Activated T-cell treated with anti-CD3 and anti-CD28 coated beads, Interleukin-2, amount 50 U/mL, for 4 hours (primary cell): ENCODE measurements at regions not wholly inside any gene's neighbourhood (a gene's known extent, or its start where the extent isn't known, plus 50 kb on each side); places are given as distances from the start of the nearest gene placed in this dataset.

Source experiments
- ATAC-seq, 2 donors: fragments of 200-7000 bp; cut with Tn5 transposase; one replicate each; pipeline ENCODE4 v1.10.0; 2021
- DNase-seq: peaks from one replicate; pipeline ENCODE4 v3.0.0-alpha.2; 2020
- H3K27me3 Mint-ChIP-seq: one replicate; pipeline ENCODE4 v1.8.0; 2021; ENCODE audit warnings: low read depth, mixed read lengths
- H3K36me3 Mint-ChIP-seq: one replicate; pipeline ENCODE4 v1.8.0; 2022; ENCODE audit warnings: mixed read lengths; ENCODE audit not compliant: insufficient read depth
- H3K4me1 Mint-ChIP-seq: one replicate; pipeline ENCODE4 v1.8.0; 2021; ENCODE audit warnings: low read depth, mixed read lengths
- H3K4me3 Mint-ChIP-seq: one replicate; pipeline ENCODE4 v1.8.0; 2021; ENCODE audit warnings: mild to moderate bottlenecking, moderate library complexity, mixed read lengths
- H3K9me3 Mint-ChIP-seq: one replicate; pipeline ENCODE4 v1.8.0; 2021; ENCODE audit warnings: mixed read lengths

GRCh38 chr16:86987746-86988670 is 329.2 kb downstream of the C16orf95 start:
- no peaks in the 10 kb centered on the region for H3K9me3 Mint-ChIP-seq
- no peak overlapping the region for H3K4me3 Mint-ChIP-seq
- ATAC-seq (no peak), DNase-seq (no peak)
- H3K4me1 Mint-ChIP-seq, result no peaks in the 10 kb centered on the region
- H3K27me3 Mint-ChIP-seq, result no peaks in the 10 kb centered on the region
- H3K36me3 Mint-ChIP-seq, result no peaks in the 10 kb centered on the region

GRCh38 chr16:86988920-86989696 is 328.1 kb downstream of the C16orf95 start:
- DNase-seq, result no peak
- no peak for ATAC-seq
- no peaks in the 10 kb centered on the region for H3K4me1 Mint-ChIP-seq
- H3K4me3 Mint-ChIP-seq, result no peak overlapping the region
- no peaks in the 10 kb centered on the region for H3K27me3 Mint-ChIP-seq
- no peaks in the 10 kb centered on the region for H3K36me3 Mint-ChIP-seq
- H3K9me3 Mint-ChIP-seq, result no peaks in the 10 kb centered on the region

DNA sequence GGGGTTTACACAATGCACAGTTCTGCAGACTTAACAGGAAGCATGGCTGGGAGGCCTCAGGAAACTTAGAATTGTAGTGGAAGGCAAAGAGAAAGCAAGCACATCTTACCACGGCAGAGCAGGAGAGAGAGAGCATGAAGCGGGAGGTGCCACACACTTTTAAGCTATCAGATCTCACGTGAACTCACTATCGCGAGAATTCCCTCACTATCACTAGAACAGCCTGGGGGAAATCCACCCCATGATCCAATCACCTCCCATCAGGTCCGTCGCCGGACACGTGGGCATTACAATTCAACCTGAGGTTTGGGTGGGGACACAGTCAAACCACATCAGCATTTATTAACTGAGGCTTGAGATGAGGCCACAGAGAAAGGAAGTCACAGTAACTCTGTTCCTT is 326.7 kb downstream of the C16orf95 start:
- Mint-ChIP-seq H3K4me1 (no peaks in the 10 kb centered on the region), H3K4me3 (no peak overlapping the region), H3K27me3 (peaks cover 8% of the 10 kb centered on the region), H3K9me3 (no peaks in the 10 kb centered on the region), H3K36me3 (no peaks in the 10 kb centered on the region)
- DNase-seq (no peak), ATAC-seq (no peak)

DNA sequence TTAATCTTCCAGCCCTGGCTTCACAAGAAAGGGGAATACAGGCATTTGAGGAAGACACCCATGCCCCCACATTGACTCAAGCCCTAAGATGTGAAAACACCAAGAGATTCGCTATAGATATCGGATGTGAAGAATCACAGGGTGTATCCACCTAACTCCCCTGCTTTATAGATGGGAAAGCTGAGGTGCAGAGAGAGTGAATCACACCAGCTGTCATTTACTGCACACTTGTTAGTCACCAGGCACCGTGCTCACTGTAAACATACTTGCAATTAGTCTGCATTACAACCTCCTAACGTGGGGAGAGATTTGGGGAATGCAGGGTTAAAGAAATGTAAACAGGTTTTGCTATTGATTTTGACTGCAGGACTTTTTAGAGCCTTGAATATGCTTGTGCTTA is 325.5 kb downstream of the C16orf95 start:
- no peaks in the 10 kb centered on the region for H3K4me1 Mint-ChIP-seq
- no peak overlapping the region for H3K4me3 Mint-ChIP-seq
- no peak for ATAC-seq
- no peaks in the 10 kb centered on the region for H3K36me3 Mint-ChIP-seq
- H3K9me3 Mint-ChIP-seq, result no peaks in the 10 kb centered on the region
- peaks cover 8% of the 10 kb centered on the region for H3K27me3 Mint-ChIP-seq
- no peak for DNase-seq

- DNase-seq, result no peak
- Mint-ChIP-seq H3K27me3 (peaks cover 8% of the 10 kb centered on the region), H3K9me3 (no peaks in the 10 kb centered on the region)
These were observed 324.6 kb downstream of the C16orf95 start for GRCh38 chr16:86992587-86992986.

GRCh38 chr16:86993426-86994110 is 323.6 kb downstream of the C16orf95 start:
- H3K9me3 Mint-ChIP-seq, result peaks cover 1% of the 10 kb centered on the region
- H3K36me3 Mint-ChIP-seq, result no peaks in the 10 kb centered on the region
- DNase-seq, result no peak
- no peak for ATAC-seq
- peaks cover 8% of the 10 kb centered on the region for H3K27me3 Mint-ChIP-seq
- H3K4me1 Mint-ChIP-seq, result no peaks in the 10 kb centered on the region
- no peak overlapping the region for H3K4me3 Mint-ChIP-seq

More at GRCh38 chr16:86992587-86992986, 324.6 kb downstream of the C16orf95 start:
- no peaks in the 10 kb centered on the region for H3K36me3 Mint-ChIP-seq
- ATAC-seq, result no peak
- no peak overlapping the region for H3K4me3 Mint-ChIP-seq
- no peaks in the 10 kb centered on the region for H3K4me1 Mint-ChIP-seq

- DNase-seq (no peak), ATAC-seq (no peak)
- Mint-ChIP-seq H3K4me3 (no peak overlapping the region), H3K9me3 (peaks cover 6% of the 10 kb centered on the region), H3K36me3 (no peaks in the 10 kb centered on the region), H3K4me1 (no peaks in the 10 kb centered on the region), H3K27me3 (peaks cover 8% of the 10 kb centered on the region)
These were observed 323.0 kb downstream of the C16orf95 start for GRCh38 chr16:86994215-86994614.

DNA sequence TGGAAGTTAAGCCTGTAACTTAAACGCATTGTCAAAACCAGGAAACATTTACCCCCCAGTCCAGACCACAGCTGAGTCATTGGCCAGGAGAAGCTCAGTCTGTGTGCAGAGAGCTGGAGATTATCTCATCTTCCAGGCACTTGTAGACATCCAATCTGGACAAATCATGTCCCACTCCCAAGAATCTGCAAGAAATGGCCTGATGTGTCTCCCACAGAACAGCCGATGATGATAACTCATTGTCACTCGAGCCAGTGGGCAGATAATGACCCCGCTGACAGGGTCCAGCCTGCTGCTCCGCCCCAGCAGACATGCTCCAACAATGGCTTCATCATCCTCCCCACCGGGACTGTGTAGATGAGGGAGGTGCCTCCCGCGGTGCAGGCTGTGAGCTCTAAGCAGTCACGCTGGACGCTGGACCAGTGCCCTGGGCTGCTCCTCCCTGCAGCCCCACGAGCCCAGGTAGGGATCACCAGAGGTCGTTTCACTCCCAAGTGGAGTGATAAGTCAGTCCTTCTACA is 322.5 kb downstream of the C16orf95 start:
- Mint-ChIP-seq H3K9me3 (peaks cover 6% of the 10 kb centered on the region), H3K27me3 (peaks cover 8% of the 10 kb centered on the region), H3K4me1 (no peaks in the 10 kb centered on the region), H3K4me3 (no peak overlapping the region), H3K36me3 (no peaks in the 10 kb centered on the region)
- no peak for ATAC-seq
- DNase-seq, result no peak

DNA sequence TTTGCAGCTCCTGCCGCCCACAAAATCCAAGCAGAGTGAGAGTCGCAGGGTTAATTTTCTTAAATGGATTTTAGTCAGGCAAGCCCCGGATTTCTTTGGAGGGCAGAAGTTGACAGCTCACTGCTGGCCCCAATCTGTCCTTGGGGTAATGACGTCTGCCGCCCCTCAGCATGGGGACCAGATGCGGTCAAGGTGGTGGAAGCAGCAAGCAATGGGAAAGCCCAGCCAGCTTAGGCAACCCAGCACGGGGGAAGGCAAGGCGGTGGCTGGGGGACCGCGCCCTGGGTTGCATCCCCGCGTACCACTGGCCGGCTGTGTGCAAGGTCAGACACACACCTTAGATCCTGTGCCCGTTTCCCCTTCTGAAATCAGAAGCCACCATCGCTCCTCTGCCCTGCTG is 321.7 kb downstream of the C16orf95 start:
- Mint-ChIP-seq H3K27me3 (peaks cover 8% of the 10 kb centered on the region), H3K9me3 (peaks cover 6% of the 10 kb centered on the region), H3K4me3 (no peak overlapping the region), H3K36me3 (no peaks in the 10 kb centered on the region), H3K4me1 (no peaks in the 10 kb centered on the region)
- ATAC-seq, result no peak
- no peak for DNase-seq

- no peak for DNase-seq
These were observed 321.1 kb downstream of the C16orf95 start for GRCh38 chr16:86996081-86996480.

GRCh38 chr16:86997058-86997457 is 320.1 kb downstream of the C16orf95 start:
- Mint-ChIP-seq H3K27me3 (peaks cover 8% of the 10 kb centered on the region), H3K4me1 (no peaks in the 10 kb centered on the region), H3K4me3 (no peak overlapping the region), H3K9me3 (peaks cover 6% of the 10 kb centered on the region), H3K36me3 (no peaks in the 10 kb centered on the region)
- DNase-seq (no peak), ATAC-seq (no peak)

More at GRCh38 chr16:86996081-86996480, 321.1 kb downstream of the C16orf95 start:
- H3K4me1 Mint-ChIP-seq, result no peaks in the 10 kb centered on the region
- no peaks in the 10 kb centered on the region for H3K36me3 Mint-ChIP-seq
- peaks cover 6% of the 10 kb centered on the region for H3K9me3 Mint-ChIP-seq
- H3K27me3 Mint-ChIP-seq, result peaks cover 8% of the 10 kb centered on the region
- H3K4me3 Mint-ChIP-seq, result no peak overlapping the region
- no peak for ATAC-seq

DNA sequence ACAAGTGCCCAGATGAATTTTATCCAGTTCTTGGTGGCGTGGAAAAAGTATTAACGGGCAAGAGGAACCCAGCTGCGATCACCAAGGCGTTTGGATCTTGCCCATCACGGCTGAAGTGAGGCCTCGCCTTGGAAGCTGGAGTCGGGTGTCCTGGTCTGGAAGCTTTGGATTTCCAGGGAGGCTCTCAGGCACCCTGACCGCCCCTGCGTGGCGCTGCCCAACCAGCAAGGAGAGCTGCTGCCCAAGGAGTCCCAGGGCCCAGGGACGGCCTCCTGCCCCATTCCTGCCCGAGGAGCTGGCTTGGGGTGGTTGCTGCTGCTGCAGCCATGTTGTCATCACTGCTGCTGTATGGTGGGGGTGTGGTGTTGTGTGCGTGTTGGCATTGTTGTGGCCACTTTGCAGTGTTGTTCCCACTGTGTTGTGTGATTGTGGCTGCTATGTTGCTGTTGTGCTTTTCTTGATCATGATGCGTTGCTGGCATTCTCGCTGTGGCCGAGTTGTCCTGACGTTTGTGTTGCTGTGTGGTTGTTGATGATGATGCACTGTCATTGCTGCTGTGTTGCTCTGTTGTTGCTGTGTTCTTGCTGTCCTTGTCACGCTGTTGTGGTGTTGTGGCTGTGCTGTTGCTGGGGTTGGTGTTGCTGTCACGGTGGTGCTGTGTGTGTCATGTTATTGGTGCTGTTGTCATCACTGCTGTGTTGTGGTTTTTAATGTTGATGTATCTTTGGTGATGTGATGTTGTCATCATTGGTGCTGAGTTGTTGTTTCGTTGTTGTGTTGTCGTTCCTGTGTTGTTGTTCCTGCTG is 318.8 kb downstream of the C16orf95 start:
- Mint-ChIP-seq H3K4me1 (no peaks in the 10 kb centered on the region), H3K9me3 (peaks cover 6% of the 10 kb centered on the region), H3K4me3 (no peak overlapping the region), H3K27me3 (peaks cover 8% of the 10 kb centered on the region), H3K36me3 (no peaks in the 10 kb centered on the region)
- DNase-seq (no peak), ATAC-seq (no peak)

- H3K36me3 Mint-ChIP-seq, result no peaks in the 10 kb centered on the region
- ATAC-seq, result no peak
- H3K9me3 Mint-ChIP-seq, result peaks cover 6% of the 10 kb centered on the region
- H3K4me1 Mint-ChIP-seq, result no peaks in the 10 kb centered on the region
- H3K4me3 Mint-ChIP-seq, result no peak overlapping the region
- no peak for DNase-seq
- peaks cover 6% of the 10 kb centered on the region for H3K27me3 Mint-ChIP-seq
These were observed 317.2 kb downstream of the C16orf95 start for GRCh38 chr16:87000001-87000400.
